Skeletal muscle tissue (tissue), 3 donors: ENCODE measurements at regions not wholly inside any gene's neighbourhood (a gene's known extent, or its start where the extent isn't known, plus 50 kb on each side); places are given as distances from the start of the nearest gene placed in this dataset.
"Not testable (repeated sequence)": the region's sequence is repeated elsewhere in the genome, so short reads cannot be mapped to it uniquely, and the experiment has no call there.

ENCODE experiments used
- H3K27ac ChIP-seq: one replicate; pipeline ENCODE4 v1.7.0; 2013; ENCODE audit warnings: mild to moderate bottlenecking, low read depth, low read length, inconsistent platforms
- H3K27me3 ChIP-seq, 3 donors: one replicate each; pipeline ENCODE4 v1.7.0; 2013; ENCODE audit warnings: low read length in 3 of 3; ENCODE audit not compliant: control insufficient read depth in 3 of 3, insufficient read depth in 3 of 3
- H3K36me3 ChIP-seq, 3 donors: one replicate each; pipeline ENCODE4 v1.7.0; 2013; ENCODE audit warnings: low read length in 3 of 3; ENCODE audit not compliant: control insufficient read depth in 3 of 3, insufficient read depth in 3 of 3
- H3K4me1 ChIP-seq, 3 donors: one replicate each; pipeline ENCODE4 v1.7.0; 2013; ENCODE audit warnings: low read length in 3 of 3, mild to moderate bottlenecking in 3 of 3; ENCODE audit not compliant: control insufficient read depth in 3 of 3, insufficient read depth in 3 of 3
- H3K4me3 ChIP-seq, 3 donors: one replicate each; pipeline ENCODE4 v1.7.0; 2013; ENCODE audit warnings: low read length in 3 of 3
- H3K9ac ChIP-seq, 3 donors: one replicate each; pipeline ENCODE4 v1.7.0; 2013; ENCODE audit warnings: low read length in 3 of 3, mild to moderate bottlenecking in 3 of 3, moderate library complexity in 2 of 3, low read depth in 1 of 3
- H3K9me3 ChIP-seq, 3 donors: one replicate each; pipeline ENCODE4 v1.7.0; 2013; ENCODE audit warnings: low read length in 3 of 3; ENCODE audit not compliant: control insufficient read depth in 3 of 3
- donor health status: Osteomylitis.

GRCh38 chr20:56779452-56780143 lies 150.5 kb downstream of the TFAP2C start:
- H3K27me3 ChIP-seq = peaks cover 4 to 25% (median 6%) of the 10 kb centered on the region in 3 donors
- no peaks in the 10 kb centered on the region for H3K4me1 ChIP-seq
- H3K4me3 ChIP-seq = no peak overlapping the region
- no peaks in the 10 kb centered on the region for H3K36me3 ChIP-seq
- H3K9me3 ChIP-seq = no peaks in the 10 kb centered on the region
- no peak overlapping the region for H3K9ac ChIP-seq
- H3K27ac ChIP-seq = no peak overlapping the region

- no peaks in the 10 kb centered on the region for H3K4me1 ChIP-seq
- H3K4me3 ChIP-seq = no peak overlapping the region
- H3K9ac ChIP-seq = no peak overlapping the region
- no peak overlapping the region for H3K27ac ChIP-seq
- H3K9me3 ChIP-seq = no peaks in the 10 kb centered on the region
- H3K27me3 ChIP-seq = peaks cover 4 to 22% (median 6%) of the 10 kb centered on the region in 3 donors
- H3K36me3 ChIP-seq = no peaks in the 10 kb centered on the region
These were observed 151.2 kb downstream of the TFAP2C start for GRCh38 chr20:56780266-56780665.

- H3K9ac ChIP-seq = no peak overlapping the region
- H3K27me3 ChIP-seq = peaks cover 4 to 25% (median 6%) of the 10 kb centered on the region in 3 donors
- H3K27ac ChIP-seq = no peak overlapping the region
- H3K9me3 ChIP-seq = no peaks in the 10 kb centered on the region
- no peaks in the 10 kb centered on the region for H3K36me3 ChIP-seq
- H3K4me1 ChIP-seq = no peaks in the 10 kb centered on the region
- H3K4me3 ChIP-seq = no peak overlapping the region
These were observed 152.1 kb downstream of the TFAP2C start for GRCh38 chr20:56781108-56781739.

DNA sequence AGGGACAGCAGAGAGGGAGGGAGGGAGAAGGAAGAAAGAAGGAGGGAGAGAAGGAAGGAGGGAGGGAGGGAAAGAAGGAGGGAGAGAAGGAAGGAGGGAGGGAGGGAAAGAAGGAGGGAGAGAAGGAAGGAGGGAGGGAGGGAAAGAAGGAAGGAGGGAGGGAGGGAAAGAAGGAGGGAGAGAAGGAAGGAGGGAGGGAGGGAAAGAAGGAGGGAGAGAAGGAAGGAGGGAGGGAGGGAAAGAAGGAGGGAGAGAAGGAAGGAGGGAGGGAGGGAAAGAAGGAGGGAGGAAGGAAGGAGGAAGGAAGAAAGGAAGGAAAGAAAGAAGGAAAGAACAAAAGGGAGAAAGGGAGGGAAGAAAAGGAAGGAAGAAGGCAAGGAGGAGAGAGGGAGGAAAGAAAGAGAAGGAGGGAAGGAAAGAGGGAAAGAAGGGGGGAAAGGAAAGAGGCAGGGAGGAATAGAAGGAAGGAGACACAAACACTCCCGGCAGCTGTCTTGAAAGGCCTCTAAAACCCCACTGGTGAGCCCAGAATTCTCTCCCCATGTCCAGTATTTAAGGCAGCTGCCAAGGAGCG lies 153.0 kb downstream of the TFAP2C start:
- H3K4me1 ChIP-seq, H3K4me3 ChIP-seq, H3K9ac ChIP-seq, H3K27ac ChIP-seq, H3K9me3 ChIP-seq, H3K36me3 ChIP-seq: not testable (repeated sequence)
- peaks cover 4 to 25% (median 6%) of the 10 kb centered on the region in 3 donors for H3K27me3 ChIP-seq

GRCh38 chr20:56782814-56783213 lies 153.7 kb downstream of the TFAP2C start:
- not testable (repeated sequence) for H3K9ac ChIP-seq, H3K27ac ChIP-seq, H3K4me1 ChIP-seq, H3K4me3 ChIP-seq, H3K36me3 ChIP-seq, H3K9me3 ChIP-seq
- H3K27me3 ChIP-seq = peaks cover 4 to 25% (median 6%) of the 10 kb centered on the region in 3 donors

DNA sequence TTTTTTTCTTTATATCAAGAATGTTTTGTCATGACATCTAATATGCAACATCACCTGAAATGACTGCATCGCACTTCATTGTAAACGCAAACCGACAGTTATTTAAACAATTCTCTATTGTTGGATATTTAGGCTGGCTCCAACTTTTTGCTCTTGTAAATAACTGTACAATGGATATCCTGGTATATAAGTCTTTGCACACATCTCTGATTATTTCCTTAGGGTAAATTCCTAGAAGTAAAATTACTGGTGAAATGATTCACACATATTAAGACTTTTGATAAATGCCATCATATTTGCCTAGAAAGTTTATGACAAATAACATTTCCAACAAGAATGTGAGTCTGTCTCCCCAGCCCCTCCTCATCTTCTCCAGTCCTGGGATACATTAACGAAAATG lies 154.7 kb downstream of the TFAP2C start:
- Histone ChIP-seq H3K9ac (no peak overlapping the region), H3K36me3 (no peaks in the 10 kb centered on the region), H3K9me3 (no peaks in the 10 kb centered on the region), H3K27ac (no peak overlapping the region), H3K4me3 (no peak overlapping the region), H3K4me1 (peaks cover 0 to 4% (median 0%) of the 10 kb centered on the region in 3 donors), H3K27me3 (peaks cover 4 to 20% (median 6%) of the 10 kb centered on the region in 3 donors)

DNA sequence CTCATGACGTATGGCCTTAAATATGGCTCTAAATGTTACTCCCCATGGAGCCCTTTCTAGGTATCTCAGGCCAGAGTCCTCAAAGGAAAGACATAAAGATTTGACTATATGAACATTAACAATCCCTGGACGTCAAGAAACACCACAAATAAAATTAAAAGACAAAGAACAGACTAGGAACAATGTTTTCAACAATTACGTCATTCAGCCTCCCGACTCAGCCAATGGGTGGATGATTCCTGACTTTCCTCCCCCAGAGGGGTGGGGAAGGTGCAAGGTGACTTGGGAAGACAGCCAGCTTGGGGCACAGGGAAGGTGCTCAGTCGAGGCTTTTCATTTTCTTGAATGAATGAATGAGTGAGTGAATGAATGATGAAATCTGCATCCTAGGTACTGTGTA lies 157.4 kb downstream of the TFAP2C start:
- Histone ChIP-seq H3K9me3 (no peaks in the 10 kb centered on the region), H3K27ac (no peak overlapping the region), H3K4me1 (peaks cover 0 to 4% (median 0%) of the 10 kb centered on the region in 3 donors), H3K9ac (no peak overlapping the region), H3K27me3 (peaks cover 0 to 3% (median 0%) of the 10 kb centered on the region in 3 donors), H3K4me3 (no peak overlapping the region), H3K36me3 (no peaks in the 10 kb centered on the region)

DNA sequence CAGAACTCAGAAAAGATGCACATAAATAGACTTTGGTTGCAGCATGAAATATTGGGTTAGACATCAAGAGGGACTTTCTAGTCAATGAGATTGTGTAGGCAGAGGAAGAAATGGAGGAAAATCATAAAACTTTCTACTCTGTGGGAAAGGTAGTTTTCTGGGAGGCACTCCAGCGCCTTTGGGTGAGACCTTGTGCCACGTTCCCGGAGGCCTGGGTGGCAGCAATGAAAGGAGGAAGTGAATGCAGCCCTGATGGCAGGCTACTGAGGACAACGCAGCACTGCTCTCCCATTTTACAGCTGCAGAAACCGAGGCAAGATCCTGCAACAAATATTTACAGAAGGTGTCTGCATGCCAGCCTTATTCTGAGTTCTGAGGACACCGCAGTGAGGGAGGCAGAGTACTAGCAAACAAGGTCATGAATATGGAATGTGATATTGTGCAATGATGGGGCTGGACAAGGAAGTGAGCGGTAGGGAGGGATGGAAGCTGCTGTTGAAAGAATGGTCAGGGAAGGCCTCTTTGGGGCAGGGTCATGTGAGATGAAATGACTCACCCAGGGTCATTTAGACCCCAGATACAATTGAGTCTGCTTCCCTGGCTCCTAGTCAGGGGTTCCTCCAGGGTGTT lies 159.1 kb downstream of the TFAP2C start:
- Histone ChIP-seq H3K27ac (no peak overlapping the region), H3K27me3 (peaks cover 0 to 3% (median 0%) of the 10 kb centered on the region in 3 donors), H3K9me3 (no peaks in the 10 kb centered on the region), H3K36me3 (no peaks in the 10 kb centered on the region), H3K4me1 (peaks cover 0 to 4% (median 0%) of the 10 kb centered on the region in 3 donors), H3K4me3 (no peak overlapping the region), H3K9ac (no peak overlapping the region)

DNA sequence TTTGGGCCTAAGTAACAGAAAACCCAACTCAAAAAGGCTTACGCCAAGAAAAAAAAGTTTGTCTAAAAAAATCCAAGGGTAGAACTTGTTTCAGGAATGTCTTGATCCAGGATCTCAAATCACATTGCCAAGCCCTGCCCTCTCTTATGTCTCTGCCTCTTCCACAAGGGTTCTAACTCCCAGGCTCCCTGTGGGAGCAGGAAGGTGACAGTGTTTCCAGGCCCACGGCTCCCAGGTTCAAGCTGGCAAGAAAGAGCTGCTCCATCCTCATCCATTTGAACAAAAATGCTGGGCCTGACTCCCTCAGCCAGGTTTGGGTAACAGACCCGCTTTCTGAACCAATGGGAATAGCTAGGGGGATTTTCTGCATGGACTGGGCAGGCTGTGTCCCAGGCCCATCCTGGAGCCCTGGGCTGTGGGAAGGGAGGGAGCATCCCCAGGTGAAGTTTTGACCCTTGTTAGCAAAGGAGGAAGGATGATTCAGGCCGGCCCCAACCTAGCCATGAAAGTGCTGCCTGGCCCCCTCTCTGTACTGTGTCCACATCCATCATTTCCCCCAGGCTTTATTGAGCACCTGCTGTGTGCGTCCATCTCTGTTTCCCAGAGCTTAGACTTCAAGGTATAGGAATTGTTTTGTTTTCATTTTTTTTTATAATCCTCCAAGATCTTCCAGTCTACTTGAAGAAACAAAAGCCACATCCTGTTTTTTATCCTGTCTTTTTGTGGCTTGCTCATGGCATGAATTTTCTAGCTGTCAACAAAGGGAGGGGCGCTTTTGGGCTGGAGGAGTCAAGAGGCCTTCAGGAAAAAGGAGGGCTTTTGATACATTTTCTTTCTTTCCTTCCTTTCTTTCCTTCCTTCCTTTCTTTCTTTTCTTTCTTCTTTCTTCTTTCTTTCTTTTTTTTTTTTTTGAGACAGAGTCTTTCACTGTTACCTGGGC lies 159.8 kb downstream of the TFAP2C start:
- Histone ChIP-seq H3K9me3 (no peaks in the 10 kb centered on the region), H3K27me3 (peaks cover 0 to 7% (median 0%) of the 10 kb centered on the region in 3 donors), H3K4me1 (peaks cover 0 to 4% (median 0%) of the 10 kb centered on the region in 3 donors), H3K9ac (no peak overlapping the region), H3K27ac (no peak overlapping the region), H3K36me3 (no peaks in the 10 kb centered on the region), H3K4me3 (no peak overlapping the region)
